ENCODE measurements at regions not wholly inside any gene's neighbourhood (a gene's known extent, or its start where the extent isn't known, plus 50 kb on each side); places are given as distances from the start of the nearest gene placed in this dataset.

- DNase-seq (ENCODE audit: low read depth), result no peak
Observed at GRCh38 chr13:107057028-107057631, 489.2 kb upstream of the ARGLU1 start.

- DNase-seq (ENCODE audit: low read depth), result no peak
Observed at GRCh38 chr13:107043021-107043956, 475.4 kb upstream of the ARGLU1 start.

- no peak for DNase-seq (ENCODE audit: low read depth)
Observed at GRCh38 chr13:107035778-107036177, 467.8 kb upstream of the ARGLU1 start.

GRCh38 chr13:107035186-107035585 lies 467.2 kb upstream of the ARGLU1 start:
- no peak for DNase-seq (ENCODE audit: low read depth)

GRCh38 chr13:107034236-107034872 lies 466.4 kb upstream of the ARGLU1 start:
- no peak for DNase-seq (ENCODE audit: low read depth)

GRCh38 chr13:107031716-107032115 lies 463.8 kb upstream of the ARGLU1 start:
- no peak for DNase-seq (ENCODE audit: low read depth)

- no peak for DNase-seq (ENCODE audit: low read depth)
Observed at GRCh38 chr13:107028751-107029150, 460.8 kb upstream of the ARGLU1 start.

- no peak for DNase-seq (ENCODE audit: low read depth)
Observed at GRCh38 chr13:107025991-107026390, 458.1 kb upstream of the ARGLU1 start.

- no peak for DNase-seq (ENCODE audit: low read depth)
Observed at GRCh38 chr13:107023335-107023734, 455.4 kb upstream of the ARGLU1 start.

GRCh38 chr13:107020393-107020792 lies 452.5 kb upstream of the ARGLU1 start:
- no peak for DNase-seq (ENCODE audit: low read depth)

- DNase-seq (ENCODE audit: low read depth), result no peak
Observed at GRCh38 chr13:107018285-107018684, 450.3 kb upstream of the ARGLU1 start.

GRCh38 chr13:107006661-107007060 lies 438.7 kb upstream of the ARGLU1 start:
- DNase-seq (ENCODE audit: low read depth), result no peak

- DNase-seq (ENCODE audit: low read depth), result no peak
Observed at GRCh38 chr13:107005577-107005976, 437.6 kb upstream of the ARGLU1 start.

- DNase-seq (ENCODE audit: low read depth), result no peak
Observed at GRCh38 chr13:107003911-107004310, 436.0 kb upstream of the ARGLU1 start.

GRCh38 chr13:106998664-106999063 lies 430.7 kb upstream of the ARGLU1 start:
- no peak for DNase-seq (ENCODE audit: low read depth)

- no peak for DNase-seq (ENCODE audit: low read depth)
Observed at GRCh38 chr13:106997696-106998095, 429.8 kb upstream of the ARGLU1 start.

- no peak for DNase-seq (ENCODE audit: low read depth)
Observed at GRCh38 chr13:106996867-106997618, 429.1 kb upstream of the ARGLU1 start.

- no peak for DNase-seq (ENCODE audit: low read depth)
Observed at GRCh38 chr13:106990594-106990993, 422.7 kb upstream of the ARGLU1 start.

GRCh38 chr13:106989876-106990275 lies 421.9 kb upstream of the ARGLU1 start:
- DNase-seq (ENCODE audit: low read depth), result no peak

GRCh38 chr13:106987427-106987785 lies 419.5 kb upstream of the ARGLU1 start:
- no peak for DNase-seq (ENCODE audit: low read depth)

GRCh38 chr13:106986687-106987426 lies 418.9 kb upstream of the ARGLU1 start:
- DNase-seq (ENCODE audit: low read depth), result no peak

Data from LHCN-M2 (cell line).